ENCODE measurements at regions not wholly inside any gene's neighbourhood (a gene's known extent, or its start where the extent isn't known, plus 50 kb on each side); places are given as distances from the start of the nearest gene placed in this dataset.
"Not testable (repeated sequence)": the region's sequence is repeated elsewhere in the genome, so short reads cannot be mapped to it uniquely, and the experiment has no call there.

- intact Hi-C loops (cut with DNase I): no loop called here
- DNase-seq: no peak
These were observed 868.5 kb upstream of the TENM4 start for GRCh38 chr11:80309301-80309700.

GRCh38 chr11:80307676-80308075 lies 866.8 kb upstream of the TENM4 start:
- intact Hi-C loops (cut with DNase I): no loop called here
- DNase-seq: no peak

- intact Hi-C loops (cut with DNase I): no loop called here
- DNase-seq: no peak
These were observed 857.2 kb upstream of the TENM4 start for GRCh38 chr11:80297858-80298632.

DNA sequence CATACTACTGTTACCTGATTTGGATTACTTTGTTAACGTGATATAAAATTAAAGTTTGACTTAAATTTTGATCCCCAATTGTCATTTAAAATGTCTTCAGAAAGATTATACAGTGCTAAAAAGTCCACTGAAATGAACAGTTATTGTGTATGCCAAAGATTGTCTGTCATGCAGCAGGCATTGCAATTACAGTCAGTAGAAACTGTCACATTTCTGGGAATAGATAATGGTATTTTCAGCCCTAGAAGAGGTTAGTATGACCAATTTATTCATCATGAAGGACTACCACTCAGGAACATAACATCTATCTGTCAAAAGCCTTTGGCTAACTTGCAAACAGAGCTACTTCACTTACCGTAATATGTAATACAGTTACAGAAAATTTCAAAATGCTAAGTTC lies 852.5 kb upstream of the TENM4 start:
- intact Hi-C loops (cut with DNase I): no loop called here
- DNase-seq: no peak

GRCh38 chr11:80284946-80285785 lies 844.3 kb upstream of the TENM4 start:
- intact Hi-C loops (cut with DNase I): no loop called here
- no peak for DNase-seq

GRCh38 chr11:80282643-80283042 lies 841.8 kb upstream of the TENM4 start:
- intact Hi-C loops (cut with DNase I): no loop called here
- DNase-seq: no peak

DNA sequence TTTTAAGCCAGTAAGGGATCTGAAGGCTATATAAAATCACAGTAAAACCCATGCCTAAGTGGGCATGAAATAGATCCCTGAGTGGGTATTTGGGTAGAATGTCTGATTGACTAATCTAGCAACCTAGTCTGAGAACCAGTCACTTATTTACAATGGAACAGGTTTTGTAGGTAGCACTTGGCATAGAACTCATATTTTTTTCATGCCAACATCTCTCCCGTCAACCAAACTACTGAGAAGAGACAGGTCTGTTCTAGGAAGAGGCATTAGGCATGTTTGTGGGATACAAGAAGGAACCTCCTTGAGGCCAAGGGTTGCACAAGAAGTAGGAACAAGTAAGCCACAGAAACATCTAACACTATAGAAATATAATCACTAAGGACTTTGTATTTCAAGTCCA lies 840.4 kb upstream of the TENM4 start:
- intact Hi-C loops (cut with DNase I): no loop called here
- DNase-seq: no peak

GRCh38 chr11:80280737-80281136 lies 839.9 kb upstream of the TENM4 start:
- peak in 2 of 10 donors; percentile 49 to 63 for DNase-seq
- intact Hi-C loops (cut with DNase I): no loop called here

DNA sequence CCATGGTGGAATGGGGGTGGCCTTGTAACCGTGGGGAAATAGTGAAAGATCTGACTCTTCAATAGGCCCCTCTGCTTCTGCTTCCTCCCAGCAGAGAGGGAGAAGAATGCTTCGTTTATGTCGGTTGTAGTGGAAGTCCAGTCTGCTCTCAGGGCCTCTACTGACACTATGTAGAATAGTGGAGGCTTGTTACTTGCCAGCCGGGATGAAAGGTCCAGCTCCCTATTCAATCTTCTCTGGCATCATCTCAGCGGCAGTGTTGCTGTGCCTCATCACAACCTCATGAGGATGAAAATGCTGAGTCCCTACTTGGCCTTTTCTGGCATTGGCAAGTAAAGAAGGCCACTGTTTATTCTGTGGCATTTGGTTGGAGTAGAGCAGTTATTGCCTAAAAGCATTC lies 820.9 kb upstream of the TENM4 start:
- intact Hi-C loops (cut with DNase I): no loop called here
- no peak for DNase-seq

DNA sequence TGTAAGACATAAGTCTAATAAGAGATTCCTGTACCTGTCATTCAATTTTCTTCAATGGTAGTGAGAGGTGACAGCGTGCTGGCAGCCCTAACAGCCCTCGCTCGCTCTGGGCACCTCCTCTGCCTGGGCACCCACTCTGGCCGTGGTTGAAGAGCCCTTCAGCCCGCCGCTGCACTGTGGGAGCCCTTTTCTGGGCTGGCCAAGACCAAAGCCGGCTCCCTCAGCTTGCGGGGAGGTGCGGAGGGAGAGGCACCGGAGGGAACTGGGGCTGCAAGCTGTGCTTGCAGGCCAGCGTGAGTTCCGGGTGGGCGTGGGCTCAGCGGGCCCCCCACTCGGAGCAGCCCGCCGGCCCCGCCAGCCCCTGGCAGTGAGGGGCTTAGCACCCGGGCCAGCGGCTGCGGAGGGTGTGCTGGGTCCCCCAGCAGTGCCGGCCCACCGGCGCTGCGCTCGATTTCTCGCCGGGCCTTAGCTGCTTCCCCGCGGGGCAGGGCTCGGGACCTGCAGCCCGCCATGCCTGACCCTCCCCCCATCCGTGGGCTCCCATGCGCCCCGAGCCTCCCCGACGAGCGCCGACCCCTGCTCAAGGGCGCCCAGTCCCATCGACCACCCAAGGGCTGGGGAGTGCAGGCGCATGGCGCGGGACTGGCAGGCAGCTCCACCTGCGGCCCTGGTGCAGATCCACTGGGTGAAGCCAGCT lies 816.6 kb upstream of the TENM4 start:
- peak in 3 of 10 donors; percentile 51 to 83 (median 75) for DNase-seq
- intact Hi-C loops (cut with DNase I): not testable (repeated sequence)

DNA sequence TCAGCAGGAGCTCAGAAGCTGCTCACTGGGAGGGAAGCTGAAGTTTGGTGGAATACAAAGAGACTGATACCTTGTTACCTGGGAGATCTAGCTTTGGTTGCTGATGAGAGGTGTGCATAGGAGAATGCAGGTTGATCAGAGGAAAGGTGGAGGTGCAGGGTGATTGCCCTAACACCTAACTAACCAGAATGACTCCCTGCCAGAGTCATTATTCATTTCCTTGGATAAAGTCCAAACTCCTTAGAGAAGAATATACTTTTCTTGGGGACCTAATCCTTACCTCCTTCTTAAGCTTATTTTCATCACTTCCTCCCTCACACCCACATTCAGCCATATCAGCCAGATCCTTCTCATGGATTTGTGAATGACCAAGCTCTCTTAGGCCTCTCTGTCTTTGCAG lies 814.2 kb upstream of the TENM4 start:
- no peak for DNase-seq
- intact Hi-C loops (cut with DNase I): no loop called here

DNA sequence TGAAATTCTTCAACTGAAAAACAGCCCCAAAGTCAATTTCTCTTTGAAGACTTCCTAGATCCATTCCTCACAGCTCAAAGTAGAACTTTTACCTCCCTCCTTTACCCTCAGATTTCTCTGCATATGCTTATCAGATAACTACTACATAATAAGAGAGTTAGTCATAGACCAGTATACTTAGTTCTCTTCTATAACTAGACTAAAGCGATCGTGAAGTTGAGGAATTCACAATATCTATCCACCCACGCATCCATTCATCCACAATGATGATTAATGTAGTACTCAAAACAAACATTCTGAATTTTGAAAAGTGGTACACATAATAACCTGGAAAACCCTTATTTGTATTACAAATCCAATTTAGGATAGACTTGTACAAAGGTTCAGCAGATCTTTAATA lies 800.9 kb upstream of the TENM4 start:
- DNase-seq: no peak
- intact Hi-C loops (cut with DNase I): no loop called here

- DNase-seq: no peak
- intact Hi-C loops (cut with DNase I): no loop called here
These were observed 799.4 kb upstream of the TENM4 start for GRCh38 chr11:80240245-80240644.

- intact Hi-C loops (cut with DNase I): no loop called here
- no peak for DNase-seq
These were observed 798.4 kb upstream of the TENM4 start for GRCh38 chr11:80239217-80239616.

DNA sequence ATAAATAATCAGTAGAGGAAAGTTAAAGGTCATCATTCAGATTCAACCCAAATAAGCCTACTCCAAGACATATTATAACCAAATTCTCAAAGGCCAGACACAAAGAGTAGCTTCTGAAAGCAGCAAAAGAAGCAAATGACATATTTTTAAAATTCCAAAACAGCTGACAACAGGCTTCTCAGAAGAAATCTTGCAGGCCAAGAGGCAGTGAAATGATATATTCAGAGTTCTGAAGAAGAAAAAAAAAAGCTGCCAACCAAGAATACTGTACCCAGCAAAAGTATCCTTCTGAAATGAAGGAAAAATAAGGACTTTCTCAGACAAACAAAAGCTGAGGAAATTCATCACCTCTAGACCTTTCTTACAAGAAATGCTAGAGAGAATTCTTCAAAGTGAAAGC lies 787.1 kb upstream of the TENM4 start:
- DNase-seq: no peak
- intact Hi-C loops (cut with DNase I): no loop called here

- peak in 1 of 10 donors; percentile 65 for DNase-seq
- intact Hi-C loops (cut with DNase I): no loop called here
These were observed 773.6 kb upstream of the TENM4 start for GRCh38 chr11:80214413-80214812.

GRCh38 chr11:80211673-80212072 lies 770.8 kb upstream of the TENM4 start:
- DNase-seq: no peak
- intact Hi-C loops (cut with DNase I): no loop called here

DNA sequence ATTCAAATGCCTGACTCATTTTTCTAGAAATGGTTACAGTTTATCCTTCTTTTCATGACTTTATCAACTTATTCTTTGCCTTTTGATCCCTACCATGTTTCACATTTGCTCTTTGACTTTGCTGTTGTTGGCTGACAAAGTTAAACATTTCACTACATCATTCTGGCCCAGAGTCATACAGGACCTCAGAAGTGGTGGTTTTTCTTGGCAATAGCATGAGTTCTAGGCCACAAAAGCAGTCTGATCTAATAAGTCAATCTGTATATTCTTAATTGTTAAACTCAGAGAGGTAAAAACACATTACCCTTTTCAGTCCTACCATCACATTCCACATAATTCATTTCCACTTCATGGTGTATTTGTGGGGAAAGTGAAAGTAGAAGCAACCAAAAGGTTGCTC lies 763.2 kb upstream of the TENM4 start:
- intact Hi-C loops (cut with DNase I): no loop called here
- DNase-seq: no peak

- no peak for DNase-seq
- intact Hi-C loops (cut with DNase I): no loop called here
These were observed 756.2 kb upstream of the TENM4 start for GRCh38 chr11:80196932-80197554.

GRCh38 chr11:80196041-80196440 lies 755.2 kb upstream of the TENM4 start:
- DNase-seq: no peak
- intact Hi-C loops (cut with DNase I): no loop called here

- no peak for DNase-seq
- intact Hi-C loops (cut with DNase I): no loop called here
These were observed 753.8 kb upstream of the TENM4 start for GRCh38 chr11:80194625-80195024.
